NCI-H146 (cell line): ENCODE measurements at regions not wholly inside any gene's neighbourhood (a gene's known extent, or its start where the extent isn't known, plus 50 kb on each side); places are given as distances from the start of the nearest gene placed in this dataset.
"Not testable (repeated sequence)": the region's sequence is repeated elsewhere in the genome, so short reads cannot be mapped to it uniquely, and the experiment has no call there.

Experiments
- DNase-seq: peaks from one replicate; lab custom pipeline; 2025; lab: John Stamatoyannopoulos, UW

- no peak for DNase-seq
These were observed 149.4 kb upstream of the CHST15 start for GRCh38 chr10:124242791-124243190.

DNA sequence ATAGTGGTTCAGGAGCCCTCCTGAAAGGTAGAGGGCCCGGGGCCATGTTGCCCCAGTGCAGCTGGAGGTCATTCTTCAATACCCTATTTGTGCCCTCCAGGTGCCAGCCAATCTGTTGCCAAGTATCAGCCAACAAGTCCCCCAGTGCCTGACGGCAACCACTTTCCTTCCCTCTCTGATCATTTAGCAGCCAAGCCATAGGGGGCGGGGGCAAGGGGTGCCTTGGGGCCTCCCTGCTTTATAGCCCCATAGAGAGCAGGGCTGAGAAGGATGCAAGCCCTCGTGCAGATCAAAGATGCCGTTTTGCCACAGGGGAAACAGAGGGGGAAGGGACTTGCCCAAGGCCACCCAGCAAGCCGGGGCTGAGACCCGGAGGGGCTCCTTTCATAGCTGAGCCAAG, 149.0 kb upstream of the CHST15 start:
- DNase-seq: no peak

GRCh38 chr10:124241510-124241909, 148.1 kb upstream of the CHST15 start:
- not testable (repeated sequence) for DNase-seq

DNA sequence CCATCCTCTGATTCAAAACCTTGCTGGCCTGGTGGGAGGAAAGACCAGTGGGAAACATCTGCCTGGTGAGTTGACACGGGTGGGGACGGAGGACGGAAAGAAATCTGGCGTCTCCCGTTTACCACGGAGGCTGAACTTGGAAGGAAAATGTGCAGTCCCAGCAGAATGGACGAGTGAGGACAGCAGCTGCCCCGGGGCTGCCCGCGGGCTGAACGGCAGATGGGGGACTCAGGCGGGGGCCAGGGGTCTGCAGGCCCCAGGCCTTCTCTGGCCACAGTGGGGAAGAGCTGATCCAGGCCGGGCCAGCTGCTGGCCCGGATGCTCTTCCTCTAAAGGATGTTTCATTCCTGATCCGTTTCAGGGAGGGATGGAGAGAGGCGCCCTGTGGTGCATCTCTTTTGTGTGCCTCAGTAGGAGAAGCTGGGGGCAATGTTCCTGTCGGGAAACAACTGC, 147.5 kb upstream of the CHST15 start:
- DNase-seq: peak; percentile 85

GRCh38 chr10:124239696-124240095, 146.3 kb upstream of the CHST15 start:
- no peak for DNase-seq

DNA sequence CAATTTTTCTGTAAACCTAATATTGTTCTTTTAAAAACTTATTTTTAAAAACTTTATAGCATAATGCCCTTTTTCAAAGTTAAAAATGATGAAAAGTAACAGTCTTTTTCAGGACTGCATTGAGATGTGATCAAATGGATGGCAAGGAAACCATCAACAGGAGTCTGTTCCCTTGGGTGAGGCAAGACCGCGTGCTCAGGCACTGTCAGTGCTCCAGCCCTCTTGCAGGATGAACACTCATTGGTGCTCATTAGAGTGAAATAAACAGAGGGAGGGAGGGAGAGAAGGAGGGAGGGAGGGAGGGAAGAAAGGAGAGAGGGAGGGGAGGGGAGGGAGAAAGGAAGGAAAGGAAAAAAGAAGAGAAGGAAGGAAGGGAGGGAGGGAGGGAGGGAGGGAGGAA, 145.7 kb upstream of the CHST15 start:
- DNase-seq: no peak

- no peak for DNase-seq
These were observed 145.0 kb upstream of the CHST15 start for GRCh38 chr10:124238367-124238766.

GRCh38 chr10:124237282-124237961, 144.0 kb upstream of the CHST15 start:
- no peak for DNase-seq

- DNase-seq: no peak
These were observed 143.4 kb upstream of the CHST15 start for GRCh38 chr10:124236816-124237215.

- DNase-seq: no peak
These were observed 142.7 kb upstream of the CHST15 start for GRCh38 chr10:124236136-124236535.

DNA sequence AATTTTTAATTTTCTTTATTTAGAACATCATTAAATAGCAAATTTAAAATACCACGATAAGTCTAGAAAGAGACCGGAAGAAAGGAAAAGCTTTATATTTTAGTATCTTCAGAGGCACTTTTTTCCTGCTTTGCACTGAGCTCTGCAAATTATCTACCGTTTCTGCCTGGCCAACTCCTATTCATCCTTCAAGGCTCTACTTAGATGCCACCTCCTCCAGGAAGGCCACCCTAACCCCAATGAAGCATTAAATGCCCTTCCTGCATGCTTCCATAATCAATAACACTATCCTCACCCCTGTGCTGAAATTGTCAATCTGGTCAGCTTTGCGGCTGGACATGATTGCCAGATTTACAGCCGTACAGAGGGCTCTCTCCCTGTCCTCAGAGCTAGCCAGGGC, 141.8 kb upstream of the CHST15 start:
- no peak for DNase-seq

DNA sequence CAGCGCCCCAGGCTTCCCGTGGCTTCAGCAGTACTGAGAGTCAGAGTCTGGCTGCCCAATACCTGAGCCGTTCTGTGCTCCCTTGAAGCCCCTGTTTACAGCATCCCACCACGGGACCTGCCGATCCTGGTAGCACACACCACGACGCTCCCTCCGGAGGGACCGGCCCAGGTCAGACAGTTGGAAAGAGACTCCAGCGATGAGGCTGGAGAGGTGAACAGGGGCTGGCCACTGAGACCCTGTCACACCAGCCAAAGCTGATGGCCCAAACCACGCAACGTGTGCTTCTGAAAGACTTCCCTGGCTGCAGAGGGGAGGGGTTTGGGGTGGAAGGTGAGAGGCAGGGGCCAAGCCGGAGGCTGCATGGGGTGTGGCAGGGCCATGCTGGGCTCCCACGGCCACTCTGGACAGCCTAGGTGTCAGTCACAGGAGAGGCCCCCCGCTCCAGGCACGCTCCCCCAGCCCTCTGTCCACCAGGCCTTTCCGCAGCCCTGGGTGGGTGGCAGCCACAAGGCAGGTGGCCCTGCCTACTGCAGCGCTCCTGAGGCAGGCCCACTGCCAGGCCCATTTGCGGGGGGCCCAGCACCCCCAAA, 140.2 kb upstream of the CHST15 start:
- DNase-seq: no peak

DNA sequence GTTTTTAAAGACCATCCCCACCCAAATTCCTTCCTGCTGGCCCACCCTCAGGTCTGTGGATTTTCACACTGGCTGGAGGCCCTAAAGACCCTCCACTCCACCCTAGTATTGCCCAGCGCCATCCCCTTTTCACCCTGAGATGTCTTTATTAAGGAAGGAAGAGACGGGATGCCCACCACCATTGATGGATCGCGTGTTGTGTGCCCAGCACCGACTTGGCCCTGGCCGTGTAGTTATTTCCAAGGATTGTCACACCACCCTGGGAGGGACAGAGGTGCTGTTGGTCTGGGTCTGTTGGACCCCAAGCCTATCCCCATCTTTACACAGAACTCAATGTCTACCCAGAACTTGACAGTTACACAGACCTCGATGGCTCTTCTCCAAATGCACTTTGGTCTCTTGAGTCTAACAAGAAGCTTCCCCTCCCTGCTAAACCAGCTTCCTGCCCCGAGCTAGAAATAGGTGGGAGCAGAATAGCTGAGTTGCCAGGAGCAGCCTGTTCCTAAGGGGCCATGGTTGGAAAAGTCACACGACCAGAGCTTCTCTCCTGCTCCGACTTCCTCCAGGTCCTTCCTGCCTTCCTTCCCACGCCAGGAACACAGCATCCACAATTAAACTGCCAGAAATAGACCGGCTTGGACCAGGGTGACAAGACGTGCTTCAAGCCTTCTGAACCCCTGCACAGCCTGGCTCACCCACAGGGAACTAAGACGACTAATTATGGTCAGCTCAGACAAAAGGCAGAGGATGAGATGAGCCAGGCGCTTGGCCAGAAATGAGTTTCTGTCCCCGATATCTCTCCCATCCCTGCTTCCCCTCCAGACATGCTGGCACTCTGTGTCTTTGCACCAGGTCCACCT, 139.5 kb upstream of the CHST15 start:
- DNase-seq: no peak

DNA sequence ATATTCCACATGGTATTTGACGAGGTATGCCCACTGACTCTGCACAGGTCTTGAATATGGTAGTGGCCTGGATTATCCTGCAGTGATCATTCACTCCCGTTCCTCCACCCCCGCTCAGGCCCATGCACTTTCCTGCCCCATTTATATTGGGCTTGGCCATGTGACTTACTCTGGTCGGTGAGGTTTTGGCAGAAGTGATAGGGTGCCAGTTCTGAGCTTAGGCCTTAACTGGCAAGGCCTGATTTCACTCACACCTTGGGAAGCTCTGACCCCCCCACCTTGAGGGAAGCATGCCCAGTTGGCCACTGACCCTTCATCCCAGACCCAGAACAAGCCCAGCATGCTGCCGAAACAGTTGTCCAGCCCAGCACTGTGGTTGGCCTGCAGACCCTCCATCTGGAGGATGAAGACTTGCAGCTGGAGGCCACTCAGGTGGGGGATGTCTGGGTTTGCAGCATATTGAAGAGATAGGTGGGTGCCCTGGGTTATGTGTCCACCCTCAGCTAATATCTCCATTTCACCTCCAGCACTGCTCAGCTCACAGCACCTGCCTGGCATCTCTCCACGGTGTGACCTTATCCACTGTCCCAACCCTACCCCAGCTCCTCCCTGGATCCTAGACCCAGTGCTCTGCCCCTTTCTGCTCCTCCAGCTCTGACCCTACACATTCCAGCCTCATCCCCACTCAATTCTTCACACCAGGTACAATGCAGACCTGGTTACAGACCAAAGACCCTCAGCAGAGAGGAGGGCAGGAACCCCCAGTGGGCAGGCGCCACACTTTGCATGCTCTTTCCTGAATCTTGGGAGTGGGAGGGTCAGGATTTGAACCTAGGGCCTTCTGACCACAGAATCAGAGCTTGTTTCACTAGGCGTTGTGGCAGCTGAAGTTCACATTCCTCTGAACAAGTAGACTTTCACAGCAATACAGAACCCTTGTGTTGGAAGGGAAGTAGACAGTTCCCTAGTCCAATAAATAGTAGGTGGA, 138.1 kb upstream of the CHST15 start:
- no peak for DNase-seq

DNA sequence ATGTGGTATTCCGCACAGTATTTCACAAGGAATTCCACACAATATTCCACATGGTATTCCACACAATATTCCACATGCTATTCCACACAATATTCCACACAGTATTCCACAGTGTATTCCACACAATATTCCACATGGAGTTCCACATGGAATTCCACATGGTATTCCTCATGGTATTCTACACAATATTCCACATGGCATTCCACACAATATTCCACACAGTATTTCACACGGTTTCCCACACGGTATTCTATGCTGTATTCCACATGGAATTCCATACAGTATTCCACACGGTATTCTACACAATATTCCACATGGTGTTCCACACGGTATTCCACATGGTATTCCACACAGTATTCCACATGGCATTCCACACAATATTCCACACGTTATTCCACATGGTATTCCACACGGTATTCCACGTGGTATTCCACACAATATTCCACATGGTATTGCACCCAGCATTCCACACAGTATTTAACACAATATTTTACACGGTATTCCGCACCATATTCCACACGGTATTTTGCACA, 137.3 kb upstream of the CHST15 start:
- DNase-seq: no peak

GRCh38 chr10:124229989-124230634, 136.7 kb upstream of the CHST15 start:
- no peak for DNase-seq

GRCh38 chr10:124229201-124229988, 136.0 kb upstream of the CHST15 start:
- DNase-seq: no peak

DNA sequence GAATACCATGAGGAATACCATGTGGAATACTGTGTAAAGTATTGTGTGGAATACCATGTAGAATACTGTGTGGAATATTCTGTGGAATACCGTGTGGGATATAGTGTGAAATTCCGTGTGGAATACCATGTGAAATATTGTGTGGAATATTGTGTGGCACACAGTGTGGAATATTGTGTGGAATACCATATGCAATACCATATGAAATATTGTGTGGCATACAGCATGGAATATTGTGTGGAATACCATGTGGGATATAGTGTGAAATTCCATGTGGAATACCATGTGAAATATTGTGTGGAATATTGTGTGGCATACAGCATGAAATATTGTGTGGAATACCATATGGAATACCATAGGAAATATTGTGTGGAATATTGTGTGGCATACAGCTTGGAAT, 135.1 kb upstream of the CHST15 start:
- DNase-seq: no peak

- DNase-seq: no peak
These were observed 134.6 kb upstream of the CHST15 start for GRCh38 chr10:124227988-124228387.
